ENCODE measurements at regions not wholly inside any gene's neighbourhood (a gene's known extent, or its start where the extent isn't known, plus 50 kb on each side); places are given as distances from the start of the nearest gene placed in this dataset.
"Not testable (repeated sequence)": the region's sequence is repeated elsewhere in the genome, so short reads cannot be mapped to it uniquely, and the experiment has no call there.

DNA sequence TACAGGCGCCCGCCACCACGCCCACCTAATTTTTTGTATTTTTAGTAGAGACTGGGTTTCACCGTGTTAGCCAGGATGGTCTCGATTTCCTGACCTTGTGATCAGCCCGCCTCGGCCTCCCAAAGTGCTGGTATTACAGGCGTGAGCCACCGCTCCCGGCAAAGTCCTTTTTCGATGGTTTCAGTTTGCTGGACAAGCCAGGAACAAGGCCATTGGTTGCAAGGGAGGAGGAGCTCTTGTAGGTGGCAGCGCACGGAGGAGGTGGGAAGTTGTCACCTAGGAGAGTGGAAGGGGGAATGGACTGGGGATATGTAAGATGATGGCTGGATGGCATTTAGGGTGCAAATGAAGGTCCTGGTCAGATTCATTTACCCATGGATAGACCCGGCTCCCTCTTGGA is 218.5 kb upstream of the ATP6AP2 start:
- TF ChIP-seq, protein P1, sequence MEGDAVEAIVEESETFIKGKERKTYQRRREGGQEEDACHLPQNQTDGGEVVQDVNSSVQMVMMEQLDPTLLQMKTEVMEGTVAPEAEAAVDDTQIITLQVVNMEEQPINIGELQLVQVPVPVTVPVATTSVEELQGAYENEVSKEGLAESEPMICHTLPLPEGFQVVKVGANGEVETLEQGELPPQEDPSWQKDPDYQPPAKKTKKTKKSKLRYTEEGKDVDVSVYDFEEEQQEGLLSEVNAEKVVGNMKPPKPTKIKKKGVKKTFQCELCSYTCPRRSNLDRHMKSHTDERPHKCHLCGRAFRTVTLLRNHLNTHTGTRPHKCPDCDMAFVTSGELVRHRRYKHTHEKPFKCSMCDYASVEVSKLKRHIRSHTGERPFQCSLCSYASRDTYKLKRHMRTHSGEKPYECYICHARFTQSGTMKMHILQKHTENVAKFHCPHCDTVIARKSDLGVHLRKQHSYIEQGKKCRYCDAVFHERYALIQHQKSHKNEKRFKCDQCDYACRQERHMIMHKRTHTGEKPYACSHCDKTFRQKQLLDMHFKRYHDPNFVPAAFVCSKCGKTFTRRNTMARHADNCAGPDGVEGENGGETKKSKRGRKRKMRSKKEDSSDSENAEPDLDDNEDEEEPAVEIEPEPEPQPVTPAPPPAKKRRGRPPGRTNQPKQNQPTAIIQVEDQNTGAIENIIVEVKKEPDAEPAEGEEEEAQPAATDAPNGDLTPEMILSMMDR (IDR thresholded peaks at IDR 0.05; ENCODE audit: extremely low read depth in 1 of 2, insufficient read depth in 1 of 2, low read depth in 1 of 2, low read length in 2 of 2) = not testable (repeated sequence)
- TF ChIP-seq POLR2A (IDR thresholded peaks at IDR 0.05; ENCODE audit: low read depth, low read length); POLR2AphosphoS5 (IDR thresholded peaks at IDR 0.05; ENCODE audit: insufficient read depth, low read depth, low read length); JUN (IDR thresholded peaks at IDR 0.05; ENCODE audit: borderline replicate concordance, insufficient read depth, insufficient read length, low read depth): not testable (repeated sequence)
- TF ChIP-seq, protein P2, sequence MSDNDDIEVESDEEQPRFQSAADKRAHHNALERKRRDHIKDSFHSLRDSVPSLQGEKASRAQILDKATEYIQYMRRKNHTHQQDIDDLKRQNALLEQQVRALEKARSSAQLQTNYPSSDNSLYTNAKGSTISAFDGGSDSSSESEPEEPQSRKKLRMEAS (IDR thresholded peaks at IDR 0.05; ENCODE audit: insufficient read depth, insufficient read length) = not testable (repeated sequence)

Measured in endothelial cell of umbilical vein (primary cell).